ENCODE measurements at regions not wholly inside any gene's neighbourhood (a gene's known extent, or its start where the extent isn't known, plus 50 kb on each side); places are given as distances from the start of the nearest gene placed in this dataset.
"Not testable (repeated sequence)": the region's sequence is repeated elsewhere in the genome, so short reads cannot be mapped to it uniquely, and the experiment has no call there.

GRCh38 chr4:78660559-78660958 is 109.0 kb downstream of the ANXA3 start:
- WGBS (ENCODE audit: insufficient coverage) = no CpG with 5 or more reads among the region's 4 CpGs
- DNase-seq = no peak
- H3K4me3 ChIP-seq (ENCODE audit: low read length) = no peak overlapping the region
- no peaks in the 10 kb centered on the region for H3K36me3 ChIP-seq (ENCODE audit: control insufficient read depth, insufficient read depth, low read length)
- no peak overlapping the region for H3K27ac ChIP-seq (ENCODE audit: low read length)
- no peaks in the 10 kb centered on the region for H3K9me3 ChIP-seq (replicated peaks; ENCODE audit: control insufficient read depth, low read depth, low read length)
- H3K27me3 ChIP-seq (ENCODE audit: control insufficient read depth, insufficient read depth, low read length) = no peaks in the 10 kb centered on the region
- H3K4me1 ChIP-seq (ENCODE audit: control insufficient read depth, insufficient read depth, low read length) = peaks cover 6% of the 10 kb centered on the region

DNA sequence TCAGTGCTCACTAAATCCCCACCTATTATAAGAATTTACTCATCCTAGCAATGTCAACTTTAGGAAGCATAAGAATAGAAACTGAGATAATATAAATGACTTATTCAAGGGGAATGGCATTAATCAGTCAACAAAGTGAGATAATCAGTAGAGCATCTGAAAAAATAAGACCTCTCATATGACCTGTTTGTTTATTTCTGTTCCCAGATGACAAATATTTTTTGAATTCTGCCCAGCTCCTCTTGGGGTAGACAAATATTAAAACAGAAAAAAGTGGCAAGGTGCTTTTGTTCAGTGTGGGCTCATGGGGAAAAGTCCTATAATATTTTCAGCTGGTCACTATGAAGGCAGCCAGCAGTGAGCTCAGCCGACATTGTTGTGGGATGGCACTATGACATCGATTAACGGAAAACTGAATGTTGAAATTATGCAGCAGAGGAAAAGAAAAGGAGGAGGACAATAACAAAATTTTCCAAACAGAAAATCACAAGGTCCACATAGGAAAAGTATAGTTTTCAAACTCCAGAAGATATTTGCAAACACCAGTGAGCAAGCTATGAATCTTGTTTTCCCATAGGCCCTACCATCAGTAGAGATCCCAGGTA is 109.6 kb downstream of the ANXA3 start:
- Histone ChIP-seq H3K27me3 (ENCODE audit: control insufficient read depth, insufficient read depth, low read length) (no peaks in the 10 kb centered on the region), H3K27ac (ENCODE audit: low read length) (peak overlapping the region; percentile 18), H3K36me3 (ENCODE audit: control insufficient read depth, insufficient read depth, low read length) (no peaks in the 10 kb centered on the region), H3K4me3 (ENCODE audit: low read length) (no peak overlapping the region), H3K9me3 (replicated peaks; ENCODE audit: control insufficient read depth, low read depth, low read length) (no peaks in the 10 kb centered on the region), H3K4me1 (ENCODE audit: control insufficient read depth, insufficient read depth, low read length) (peaks cover 6% of the 10 kb centered on the region)
- no CpG with 5 or more reads among the region's 3 CpGs for WGBS (ENCODE audit: insufficient coverage)
- DNase-seq = no peak

GRCh38 chr4:78661921-78662521 is 110.5 kb downstream of the ANXA3 start:
- H3K4me1 ChIP-seq (ENCODE audit: control insufficient read depth, insufficient read depth, low read length) = peaks cover 6% of the 10 kb centered on the region
- peak overlapping the region; percentile 67 for H3K27ac ChIP-seq (ENCODE audit: low read length)
- no peaks in the 10 kb centered on the region for H3K9me3 ChIP-seq (replicated peaks; ENCODE audit: control insufficient read depth, low read depth, low read length)
- no peaks in the 10 kb centered on the region for H3K27me3 ChIP-seq (ENCODE audit: control insufficient read depth, insufficient read depth, low read length)
- no peaks in the 10 kb centered on the region for H3K36me3 ChIP-seq (ENCODE audit: control insufficient read depth, insufficient read depth, low read length)
- 75% methylated on average over 1 of the region's 3 CpGs for WGBS (ENCODE audit: insufficient coverage)
- no peak overlapping the region for H3K4me3 ChIP-seq (ENCODE audit: low read length)
- DNase-seq = peak; percentile 37

DNA sequence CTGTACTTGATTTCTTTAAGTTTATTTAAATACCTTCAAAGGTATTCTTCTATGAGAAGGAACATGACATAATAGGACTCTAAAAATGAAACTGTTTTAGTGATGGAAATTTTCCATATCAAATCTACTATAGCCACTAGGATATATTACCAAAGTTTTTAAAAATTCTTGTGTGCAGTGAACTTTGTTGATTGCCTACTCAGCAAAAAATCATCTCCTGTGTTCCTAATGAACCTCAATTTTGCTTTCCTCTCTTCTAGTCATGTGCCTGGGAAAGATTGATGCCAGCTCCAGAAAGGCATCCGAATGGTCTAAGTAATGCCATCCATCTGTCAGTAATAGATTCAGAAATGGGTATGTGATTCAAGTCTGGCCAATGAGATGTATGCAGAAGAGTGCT is 111.1 kb downstream of the ANXA3 start:
- Histone ChIP-seq H3K27ac (ENCODE audit: low read length) (peak overlapping the region; percentile 43), H3K9me3 (replicated peaks; ENCODE audit: control insufficient read depth, low read depth, low read length) (no peaks in the 10 kb centered on the region), H3K4me3 (ENCODE audit: low read length) (no peak overlapping the region), H3K27me3 (ENCODE audit: control insufficient read depth, insufficient read depth, low read length) (no peaks in the 10 kb centered on the region), H3K36me3 (ENCODE audit: control insufficient read depth, insufficient read depth, low read length) (no peaks in the 10 kb centered on the region), H3K4me1 (ENCODE audit: control insufficient read depth, insufficient read depth, low read length) (peaks cover 6% of the 10 kb centered on the region)
- WGBS (ENCODE audit: insufficient coverage) = no CpG with 5 or more reads among the region's 1 CpG
- no peak for DNase-seq

DNA sequence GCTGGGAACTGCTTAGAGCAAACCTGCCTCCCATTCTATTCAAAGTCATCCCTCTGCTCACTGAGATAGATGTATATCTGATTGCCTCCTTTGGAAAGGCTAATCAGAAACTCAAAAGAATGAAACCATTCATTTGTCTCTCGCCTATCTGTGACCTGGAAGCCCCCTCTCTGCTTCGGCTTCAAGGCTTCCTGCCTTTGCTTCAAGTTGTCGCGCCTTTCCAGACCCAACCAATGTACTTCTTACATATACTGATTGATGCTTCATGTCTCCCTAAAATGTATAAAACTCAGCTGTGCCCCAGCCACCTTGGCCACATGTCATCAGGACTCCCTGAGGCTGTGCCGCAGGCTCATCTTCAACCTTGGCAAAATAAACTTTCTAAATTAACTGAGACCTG is 111.9 kb upstream of the BMP2K start:
- H3K4me1 ChIP-seq (ENCODE audit: control insufficient read depth, insufficient read depth, low read length) = not testable (repeated sequence)

GRCh38 chr4:78665216-78665770 is 110.9 kb upstream of the BMP2K start:
- no peak for DNase-seq
- no peaks in the 10 kb centered on the region for H3K36me3 ChIP-seq (ENCODE audit: control insufficient read depth, insufficient read depth, low read length)
- no peak overlapping the region for H3K27ac ChIP-seq (ENCODE audit: low read length)
- H3K27me3 ChIP-seq (ENCODE audit: control insufficient read depth, insufficient read depth, low read length) = no peaks in the 10 kb centered on the region
- H3K4me1 ChIP-seq (ENCODE audit: control insufficient read depth, insufficient read depth, low read length) = peaks cover 2% of the 10 kb centered on the region
- H3K9me3 ChIP-seq (replicated peaks; ENCODE audit: control insufficient read depth, low read depth, low read length) = no peaks in the 10 kb centered on the region
- H3K4me3 ChIP-seq (ENCODE audit: low read length) = no peak overlapping the region

More for the DNA sequence above, 111.9 kb upstream of the BMP2K start:
- H3K27me3 ChIP-seq (ENCODE audit: control insufficient read depth, insufficient read depth, low read length); DNase-seq; H3K4me3 ChIP-seq (ENCODE audit: low read length); H3K9me3 ChIP-seq (replicated peaks; ENCODE audit: control insufficient read depth, low read depth, low read length); H3K36me3 ChIP-seq (ENCODE audit: control insufficient read depth, insufficient read depth, low read length); H3K27ac ChIP-seq (ENCODE audit: low read length): not testable (repeated sequence)
- 89% methylated on average over 5 of the region's 5 CpGs for WGBS (ENCODE audit: insufficient coverage)

DNA sequence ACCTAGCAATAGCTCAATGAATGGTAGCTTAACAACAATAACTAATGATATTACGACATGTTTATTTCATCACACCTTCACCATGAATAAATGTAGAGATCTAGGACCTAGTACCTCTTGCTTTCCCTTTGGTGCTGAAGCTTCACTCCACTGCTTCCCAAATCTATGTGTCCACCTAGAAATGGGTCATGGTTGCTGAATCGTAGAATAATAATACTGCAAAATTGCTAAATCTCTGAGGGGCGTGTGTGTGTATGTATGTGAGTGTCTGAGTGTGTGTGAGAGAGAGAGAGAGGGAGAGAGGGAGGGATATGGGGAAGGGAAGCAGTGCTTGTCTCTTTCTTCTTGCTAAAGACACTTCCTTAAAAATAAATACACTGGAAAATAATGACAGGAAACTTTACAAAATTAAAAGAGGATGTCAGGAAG is 109.3 kb upstream of the BMP2K start:
- DNase-seq = peak; percentile 50
- H3K36me3 ChIP-seq (ENCODE audit: control insufficient read depth, insufficient read depth, low read length) = no peaks in the 10 kb centered on the region
- no peaks in the 10 kb centered on the region for H3K9me3 ChIP-seq (replicated peaks; ENCODE audit: control insufficient read depth, low read depth, low read length)
- H3K4me1 ChIP-seq (ENCODE audit: control insufficient read depth, insufficient read depth, low read length) = no peaks in the 10 kb centered on the region
- H3K27me3 ChIP-seq (ENCODE audit: control insufficient read depth, insufficient read depth, low read length) = no peaks in the 10 kb centered on the region
- no peak overlapping the region for H3K4me3 ChIP-seq (ENCODE audit: low read length)
- no CpG with 5 or more reads among the region's 3 CpGs for WGBS (ENCODE audit: insufficient coverage)
- peak overlapping the region; percentile 59 for H3K27ac ChIP-seq (ENCODE audit: low read length)

- Histone ChIP-seq H3K9me3 (replicated peaks; ENCODE audit: control insufficient read depth, low read depth, low read length) (no peaks in the 10 kb centered on the region), H3K27ac (ENCODE audit: low read length) (peak overlapping the region; percentile 31), H3K36me3 (ENCODE audit: control insufficient read depth, insufficient read depth, low read length) (no peaks in the 10 kb centered on the region), H3K4me3 (ENCODE audit: low read length) (no peak overlapping the region), H3K27me3 (ENCODE audit: control insufficient read depth, insufficient read depth, low read length) (no peaks in the 10 kb centered on the region), H3K4me1 (ENCODE audit: control insufficient read depth, insufficient read depth, low read length) (no peaks in the 10 kb centered on the region)
- DNase-seq = no peak
- WGBS (ENCODE audit: insufficient coverage) = no CpG with 5 or more reads among the region's 3 CpGs
Measured at GRCh38 chr4:78667325-78667724, 108.8 kb upstream of the BMP2K start.

DNA sequence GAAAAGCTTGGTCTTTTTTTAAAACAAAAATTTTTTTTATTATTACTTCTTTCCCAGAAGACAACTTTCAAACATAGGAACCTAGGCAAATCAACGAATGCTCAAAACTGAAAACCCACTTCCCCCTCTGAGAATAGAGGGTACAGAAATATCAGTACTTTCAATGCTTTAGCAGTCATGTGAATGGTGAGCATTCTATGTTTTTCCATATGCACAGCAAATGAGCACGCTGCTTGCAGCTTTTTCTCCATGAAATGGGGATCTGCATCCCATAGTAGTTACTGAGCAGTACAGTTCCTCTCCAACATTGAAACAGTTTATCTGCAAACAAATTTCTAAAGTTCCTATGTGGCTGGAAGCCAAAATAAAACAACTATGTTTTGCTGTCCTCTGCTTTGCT is 108.4 kb upstream of the BMP2K start:
- whole genome bisulfite sequencing (ENCODE audit: insufficient coverage) = 50% methylated on average over 1 of the region's 2 CpGs
- Histone ChIP-seq H3K4me1 (ENCODE audit: control insufficient read depth, insufficient read depth, low read length) (no peaks in the 10 kb centered on the region), H3K27ac (ENCODE audit: low read length) (peak overlapping the region; percentile 49), H3K4me3 (ENCODE audit: low read length) (no peak overlapping the region), H3K27me3 (ENCODE audit: control insufficient read depth, insufficient read depth, low read length) (no peaks in the 10 kb centered on the region), H3K9me3 (replicated peaks; ENCODE audit: control insufficient read depth, low read depth, low read length) (no peaks in the 10 kb centered on the region), H3K36me3 (ENCODE audit: control insufficient read depth, insufficient read depth, low read length) (no peaks in the 10 kb centered on the region)
- DNase-seq = peak; percentile 74

DNA sequence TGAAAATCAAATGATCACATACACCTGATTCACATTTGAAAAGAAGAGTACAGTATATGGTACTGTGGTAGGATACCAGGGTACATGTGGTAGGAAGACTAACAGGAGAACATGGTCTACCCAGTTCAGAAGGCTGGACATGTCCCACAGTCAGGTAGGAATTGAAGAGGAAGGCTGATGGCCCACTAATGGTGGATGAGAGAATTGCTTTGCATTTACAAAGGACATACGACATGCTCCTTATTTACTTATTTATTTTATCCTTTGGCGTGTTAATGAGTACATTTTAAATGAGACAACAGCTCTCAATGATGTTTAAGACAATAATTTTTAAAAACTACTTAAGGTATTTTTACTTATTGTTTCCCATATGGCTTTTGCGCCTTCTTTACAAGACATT is 106.7 kb upstream of the BMP2K start:
- H3K27me3 ChIP-seq (ENCODE audit: control insufficient read depth, insufficient read depth, low read length) = no peaks in the 10 kb centered on the region
- H3K4me1 ChIP-seq (ENCODE audit: control insufficient read depth, insufficient read depth, low read length) = no peaks in the 10 kb centered on the region
- H3K27ac ChIP-seq (ENCODE audit: low read length) = no peak overlapping the region
- H3K4me3 ChIP-seq (ENCODE audit: low read length) = no peak overlapping the region
- no peaks in the 10 kb centered on the region for H3K9me3 ChIP-seq (replicated peaks; ENCODE audit: control insufficient read depth, low read depth, low read length)
- no peaks in the 10 kb centered on the region for H3K36me3 ChIP-seq (ENCODE audit: control insufficient read depth, insufficient read depth, low read length)
- WGBS (ENCODE audit: insufficient coverage) = no CpG with 5 or more reads among the region's 3 CpGs
- DNase-seq = no peak

Data from muscle of leg (tissue), 3 donors.